ENCODE measurements at regions not wholly inside any gene's neighbourhood (a gene's known extent, or its start where the extent isn't known, plus 50 kb on each side); places are given as distances from the start of the nearest gene placed in this dataset.

- Mint-ChIP-seq H3K27ac (ENCODE audit: low read depth, unreplicated experiment) (no peak overlapping the region), H3K36me3 (ENCODE audit: insufficient read depth, unreplicated experiment) (no peaks in the 10 kb centered on the region), H3K9me3 (ENCODE audit: unreplicated experiment) (no peaks in the 10 kb centered on the region), H3K4me3 (ENCODE audit: unreplicated experiment) (no peak overlapping the region), H3K27me3 (ENCODE audit: insufficient read depth, unreplicated experiment) (peaks cover 52% of the 10 kb centered on the region), H3K4me1 (ENCODE audit: insufficient read depth, unreplicated experiment) (no peaks in the 10 kb centered on the region)
- intact Hi-C loops (cut with micrococcal nuclease): no loop called here
- no peak for DNase-seq (ENCODE audit: unreplicated experiment)
- no peak for TF ChIP-seq CTCF (IDR thresholded peaks at IDR 0.05; ENCODE audit: unreplicated experiment)
- ChIA-PET CTCF (no interaction called here), POLR2A (no interaction called here)
- no TSS peak for BruUV-seq (replicated peaks)
Observed at GRCh38 chr2:239805043-239805329, 220.2 kb downstream of the NDUFA10 start.

- H3K27me3 Mint-ChIP-seq (ENCODE audit: insufficient read depth, unreplicated experiment): peaks cover 46% of the 10 kb centered on the region
Observed at GRCh38 chr2:239804161-239805042, 220.7 kb downstream of the NDUFA10 start.

GRCh38 chr2:239803766-239804115 lies 221.4 kb downstream of the NDUFA10 start:
- ChIA-PET CTCF (no interaction called here), POLR2A (no interaction called here)
- H3K27ac Mint-ChIP-seq (ENCODE audit: low read depth, unreplicated experiment): no peak overlapping the region
- H3K27me3 Mint-ChIP-seq (ENCODE audit: insufficient read depth, unreplicated experiment): peaks cover 39% of the 10 kb centered on the region
- no peaks in the 10 kb centered on the region for H3K36me3 Mint-ChIP-seq (ENCODE audit: insufficient read depth, unreplicated experiment)
- no peaks in the 10 kb centered on the region for H3K9me3 Mint-ChIP-seq (ENCODE audit: unreplicated experiment)
- no TSS peak for BruUV-seq (replicated peaks)
- TF ChIP-seq CTCF (IDR thresholded peaks at IDR 0.05; ENCODE audit: unreplicated experiment): no peak
- H3K4me3 Mint-ChIP-seq (ENCODE audit: unreplicated experiment): no peak overlapping the region
- no peak for DNase-seq (ENCODE audit: unreplicated experiment)
- intact Hi-C loops (cut with micrococcal nuclease): no loop called here
- H3K4me1 Mint-ChIP-seq (ENCODE audit: insufficient read depth, unreplicated experiment): no peaks in the 10 kb centered on the region

More at GRCh38 chr2:239804161-239805042, 220.7 kb downstream of the NDUFA10 start:
- Mint-ChIP-seq H3K27ac (ENCODE audit: low read depth, unreplicated experiment) (no peak overlapping the region), H3K9me3 (ENCODE audit: unreplicated experiment) (no peaks in the 10 kb centered on the region), H3K4me3 (ENCODE audit: unreplicated experiment) (no peak overlapping the region), H3K4me1 (ENCODE audit: insufficient read depth, unreplicated experiment) (no peaks in the 10 kb centered on the region), H3K36me3 (ENCODE audit: insufficient read depth, unreplicated experiment) (no peaks in the 10 kb centered on the region)
- no TSS peak for BruUV-seq (replicated peaks)
- no peak for TF ChIP-seq CTCF (IDR thresholded peaks at IDR 0.05; ENCODE audit: unreplicated experiment)
- ChIA-PET POLR2A (no interaction called here), CTCF (interaction anchor here (0.7 kb wide), 1 partner anchor 316 kb away, joined by 3 read pairs; no protein-coding TSS in a partner anchor)
- intact Hi-C loops (cut with micrococcal nuclease): no loop called here
- DNase-seq (ENCODE audit: unreplicated experiment): no peak

- H3K4me3 Mint-ChIP-seq (ENCODE audit: unreplicated experiment): no peak overlapping the region
- no peaks in the 10 kb centered on the region for H3K9me3 Mint-ChIP-seq (ENCODE audit: unreplicated experiment)
- POLR2A ChIA-PET: interaction anchor here (0.7 kb wide), 1 partner anchor 1047 kb away, joined by 3 read pairs; no protein-coding TSS in a partner anchor
- no peaks in the 10 kb centered on the region for H3K4me1 Mint-ChIP-seq (ENCODE audit: insufficient read depth, unreplicated experiment)
- intact Hi-C loops (cut with micrococcal nuclease): no loop called here
- no peaks in the 10 kb centered on the region for H3K36me3 Mint-ChIP-seq (ENCODE audit: insufficient read depth, unreplicated experiment)
- CTCF ChIA-PET: no interaction called here
- DNase-seq (ENCODE audit: unreplicated experiment): no peak
- no peak overlapping the region for H3K27ac Mint-ChIP-seq (ENCODE audit: low read depth, unreplicated experiment)
- BruUV-seq (replicated peaks): no TSS peak
- TF ChIP-seq CTCF (IDR thresholded peaks at IDR 0.05; ENCODE audit: unreplicated experiment): no peak
- H3K27me3 Mint-ChIP-seq (ENCODE audit: insufficient read depth, unreplicated experiment): peaks cover 34% of the 10 kb centered on the region
Observed at GRCh38 chr2:239803102-239803765, 221.9 kb downstream of the NDUFA10 start.

All from MCF 10A (cell line).